ENCODE measurements at regions not wholly inside any gene's neighbourhood (a gene's known extent, or its start where the extent isn't known, plus 50 kb on each side); places are given as distances from the start of the nearest gene placed in this dataset.

- Histone ChIP-seq H2AFZ (ENCODE audit: insufficient read depth, low read depth, low read length, poor library complexity, severe bottlenecking) (no peak overlapping the region), H3K4me3 (replicated peaks in 1 of 3; ENCODE audit: low read depth in 2 of 3, low read length in 3 of 3) (no peak overlapping the region), H4K20me1 (ENCODE audit: insufficient read depth, low read length) (no peaks in the 10 kb centered on the region), H3K4me2 (replicated peaks; ENCODE audit: extremely low read depth, low read length, poor library complexity, severe bottlenecking) (no peak overlapping the region), H3K9me3 (replicated peaks in 1 of 2; ENCODE audit: control insufficient read depth in 1 of 2, insufficient read depth in 1 of 2, low read length in 2 of 2) (no peaks in the 10 kb centered on the region), H3K79me2 (ENCODE audit: insufficient read depth, low read length) (no peaks in the 10 kb centered on the region), H3K36me3 (replicated peaks in 1 of 2; ENCODE audit: control insufficient read depth in 1 of 2, insufficient read depth in 2 of 2, low read length in 2 of 2) (no peaks in the 10 kb centered on the region), H3K27ac (ENCODE audit: low read depth in 1 of 2, low read length in 2 of 2) (no peak overlapping the region), H3K27me3 (ENCODE audit: control insufficient read depth in 2 of 2, insufficient read depth in 2 of 2, low read length in 2 of 2) (no peaks in the 10 kb centered on the region), H3K4me1 (ENCODE audit: control insufficient read depth in 1 of 2, insufficient read depth in 2 of 2, low read length in 2 of 2) (no peaks in the 10 kb centered on the region), H3K9ac (ENCODE audit: insufficient read depth, low read length, poor library complexity, severe bottlenecking) (no peak overlapping the region)
- H3K27me3 Mint-ChIP-seq (ENCODE audit: low read depth in 3 of 3): peaks cover 0 to 11% (median 0%) of the 10 kb centered on the region in 3 donors
- H3K27ac Mint-ChIP-seq: no peak overlapping the region
- no peaks in the 10 kb centered on the region for H3K36me3 Mint-ChIP-seq
- TF ChIP-seq CTCF (IDR thresholded peaks at IDR 0.05): no peak
- DNase-seq: no peak
- no CpG with 5 or more reads among the region's 1 CpG for WGBS (ENCODE audit: insufficient coverage)
- H3K4me3 Mint-ChIP-seq: no peak overlapping the region
- intact Hi-C loops (cut with micrococcal nuclease): no loop called here
- peaks cover 0 to 4% (median 3%) of the 10 kb centered on the region in 7 donors for H3K9me3 Mint-ChIP-seq
- no peaks in the 10 kb centered on the region for H3K4me1 Mint-ChIP-seq
These were observed 80.3 kb downstream of the UFM1 start for GRCh38 chr13:38429916-38430315.

GRCh38 chr13:38430796-38431195 is 81.1 kb downstream of the UFM1 start:
- no peaks in the 10 kb centered on the region for H3K4me1 ChIP-seq (ENCODE audit: control insufficient read depth in 1 of 2, insufficient read depth in 2 of 2, low read length in 2 of 2)
- no peaks in the 10 kb centered on the region for H3K9me3 ChIP-seq (replicated peaks in 1 of 2; ENCODE audit: control insufficient read depth in 1 of 2, insufficient read depth in 1 of 2, low read length in 2 of 2)
- H3K27me3 ChIP-seq (ENCODE audit: control insufficient read depth in 2 of 2, insufficient read depth in 2 of 2, low read length in 2 of 2): no peaks in the 10 kb centered on the region
- no peak for DNase-seq
- WGBS (ENCODE audit: insufficient coverage): no CpG with 5 or more reads among the region's 1 CpG
- no peaks in the 10 kb centered on the region for H4K20me1 ChIP-seq (ENCODE audit: insufficient read depth, low read length)
- no peak overlapping the region for H3K27ac Mint-ChIP-seq
- intact Hi-C loops (cut with micrococcal nuclease): no loop called here
- no peak overlapping the region for H3K9ac ChIP-seq (ENCODE audit: insufficient read depth, low read length, poor library complexity, severe bottlenecking)
- H3K4me2 ChIP-seq (replicated peaks; ENCODE audit: extremely low read depth, low read length, poor library complexity, severe bottlenecking): no peak overlapping the region
- H3K36me3 ChIP-seq (replicated peaks in 1 of 2; ENCODE audit: control insufficient read depth in 1 of 2, insufficient read depth in 2 of 2, low read length in 2 of 2): no peaks in the 10 kb centered on the region
- H3K27me3 Mint-ChIP-seq (ENCODE audit: low read depth in 3 of 3): peaks cover 0 to 11% (median 0%) of the 10 kb centered on the region in 3 donors
- H3K4me1 Mint-ChIP-seq: no peaks in the 10 kb centered on the region
- no peak overlapping the region for H3K4me3 ChIP-seq (replicated peaks in 1 of 3; ENCODE audit: low read depth in 2 of 3, low read length in 3 of 3)
- H3K9me3 Mint-ChIP-seq: peaks cover 0 to 7% (median 3%) of the 10 kb centered on the region in 7 donors
- H3K4me3 Mint-ChIP-seq: no peak overlapping the region
- no peak for TF ChIP-seq CTCF (IDR thresholded peaks at IDR 0.05)
- H3K27ac ChIP-seq (ENCODE audit: low read depth in 1 of 2, low read length in 2 of 2): no peak overlapping the region
- no peak overlapping the region for H2AFZ ChIP-seq (ENCODE audit: insufficient read depth, low read depth, low read length, poor library complexity, severe bottlenecking)
- no peaks in the 10 kb centered on the region for H3K36me3 Mint-ChIP-seq
- H3K79me2 ChIP-seq (ENCODE audit: insufficient read depth, low read length): no peaks in the 10 kb centered on the region
